Testis (tissue), 2 donors: ENCODE measurements at regions not wholly inside any gene's neighbourhood (a gene's known extent, or its start where the extent isn't known, plus 50 kb on each side); places are given as distances from the start of the nearest gene placed in this dataset.
A peak's percentile ranks its signal among the peaks of the same experiment; 100 is the strongest.

ENCODE experiments used
- DNase-seq: peaks from one replicate; pipeline ENCODE4 v3.0.0-alpha.2; 2019
- H3K27ac ChIP-seq, 2 donors: fragments of 200-600 bp; sonication (generic); one replicate each; pipeline ENCODE4 v1.5.1; 2019
- H3K27me3 ChIP-seq: fragments of 200-600 bp; sonication (generic); one replicate; pipeline ENCODE4 v1.5.1; 2019
- H3K36me3 ChIP-seq: fragments of 200-600 bp; sonication (generic); one replicate; pipeline ENCODE4 v1.5.1; 2017; ENCODE audit warnings: low read depth; ENCODE audit errors: missing control alignments
- H3K4me1 ChIP-seq: fragments of 200-600 bp; sonication (generic); one replicate; pipeline ENCODE4 v1.5.1; 2019
- H3K4me3 ChIP-seq, 2 donors: fragments of 200-600 bp; sonication (generic); one replicate each; pipeline ENCODE4 v1.5.1; 2017 to 2019
- H3K9me3 ChIP-seq: fragments of 200-600 bp; sonication (generic); one replicate; pipeline ENCODE4 v1.5.1; 2017
- POLR2A ChIP-seq: fragments of 450-650 bp; IDR thresholded peaks from one replicate; pipeline ENCODE4 v1.6.1; 2017; ENCODE audit warnings: antibody characterized with exemption, mild to moderate bottlenecking, moderate library complexity
- WGBS, 2 donors: methylation state at CpG; one replicate each; pipeline ENCODE4 v1.1.5; 2018; 5-methylcytosine and 5-hydroxymethylcytosine counted together
- intact Hi-C: fragments of 100-400 bp; cut with DNase I; formaldehyde crosslinking; loops from one replicate; pipeline ENCODE4 v1.15.1; 2023; ENCODE audit warnings: low total_unique reads
- TF ChIP-seq, protein P1 (sequence below), 3 experiments: fragments of 450-650 bp in 2 of 3; fragments of 200-600 bp in 1 of 3; sonication (generic) in 1 of 3; IDR thresholded peaks; one replicate each; pipeline ENCODE4 v1.5.1; 2016 to 2019; ENCODE audit warnings: antibody characterized with exemption in 3 of 3, mild to moderate bottlenecking in 2 of 3, moderate library complexity in 1 of 3

DNA sequence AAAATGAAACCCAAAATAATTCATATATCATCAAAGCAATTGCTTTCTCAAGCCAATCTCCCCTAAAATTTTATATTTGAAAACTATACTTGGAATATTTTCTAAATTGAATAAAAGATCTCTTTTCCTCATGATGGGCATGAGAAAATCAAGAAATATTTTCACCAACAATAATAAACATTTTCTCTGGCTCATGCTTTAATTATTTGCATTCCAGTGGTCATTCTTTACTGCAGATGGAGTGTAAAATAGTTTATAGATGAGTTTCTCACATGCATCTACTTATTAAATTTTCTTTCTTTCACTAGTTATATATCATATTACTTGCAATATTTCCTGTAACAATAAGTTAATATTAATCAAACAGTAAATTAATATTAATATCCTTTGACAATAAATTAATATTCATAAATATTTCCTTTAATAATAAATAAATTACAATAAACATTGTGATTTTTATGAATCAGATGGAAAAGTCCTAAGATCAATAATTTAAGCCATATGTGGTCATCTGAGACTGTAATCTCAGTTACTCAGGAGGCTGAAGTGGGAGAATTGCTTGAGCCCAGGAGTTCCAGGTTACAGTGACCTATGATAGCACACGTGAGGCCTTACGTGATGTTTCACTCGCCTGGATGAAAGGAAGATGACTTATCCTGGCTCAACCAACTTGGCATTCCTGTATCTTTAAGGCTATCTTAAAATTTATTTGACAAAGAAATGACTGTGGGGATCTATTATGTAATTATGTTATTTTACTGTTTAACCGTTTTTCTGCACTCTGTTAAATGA, 958.8 kb downstream of the ZPLD1 start:
- no peaks in the 10 kb centered on the region for H3K9me3 ChIP-seq
- no peak overlapping the region for H3K27ac ChIP-seq
- WGBS, 2 donors: 42 to 59% methylated on average over 4 of the region's 4 CpGs
- H3K4me1 ChIP-seq: no peaks in the 10 kb centered on the region
- no peak for DNase-seq
- intact Hi-C loops: no loop called here
- no peak for TF ChIP-seq POLR2A
- TF ChIP-seq, protein P1, sequence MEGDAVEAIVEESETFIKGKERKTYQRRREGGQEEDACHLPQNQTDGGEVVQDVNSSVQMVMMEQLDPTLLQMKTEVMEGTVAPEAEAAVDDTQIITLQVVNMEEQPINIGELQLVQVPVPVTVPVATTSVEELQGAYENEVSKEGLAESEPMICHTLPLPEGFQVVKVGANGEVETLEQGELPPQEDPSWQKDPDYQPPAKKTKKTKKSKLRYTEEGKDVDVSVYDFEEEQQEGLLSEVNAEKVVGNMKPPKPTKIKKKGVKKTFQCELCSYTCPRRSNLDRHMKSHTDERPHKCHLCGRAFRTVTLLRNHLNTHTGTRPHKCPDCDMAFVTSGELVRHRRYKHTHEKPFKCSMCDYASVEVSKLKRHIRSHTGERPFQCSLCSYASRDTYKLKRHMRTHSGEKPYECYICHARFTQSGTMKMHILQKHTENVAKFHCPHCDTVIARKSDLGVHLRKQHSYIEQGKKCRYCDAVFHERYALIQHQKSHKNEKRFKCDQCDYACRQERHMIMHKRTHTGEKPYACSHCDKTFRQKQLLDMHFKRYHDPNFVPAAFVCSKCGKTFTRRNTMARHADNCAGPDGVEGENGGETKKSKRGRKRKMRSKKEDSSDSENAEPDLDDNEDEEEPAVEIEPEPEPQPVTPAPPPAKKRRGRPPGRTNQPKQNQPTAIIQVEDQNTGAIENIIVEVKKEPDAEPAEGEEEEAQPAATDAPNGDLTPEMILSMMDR (IDR thresholded peaks at IDR 0.05): no peak
- H3K27me3 ChIP-seq: no peaks in the 10 kb centered on the region
- H3K4me3 ChIP-seq: no peak overlapping the region
- H3K36me3 ChIP-seq: no peaks in the 10 kb centered on the region

DNA sequence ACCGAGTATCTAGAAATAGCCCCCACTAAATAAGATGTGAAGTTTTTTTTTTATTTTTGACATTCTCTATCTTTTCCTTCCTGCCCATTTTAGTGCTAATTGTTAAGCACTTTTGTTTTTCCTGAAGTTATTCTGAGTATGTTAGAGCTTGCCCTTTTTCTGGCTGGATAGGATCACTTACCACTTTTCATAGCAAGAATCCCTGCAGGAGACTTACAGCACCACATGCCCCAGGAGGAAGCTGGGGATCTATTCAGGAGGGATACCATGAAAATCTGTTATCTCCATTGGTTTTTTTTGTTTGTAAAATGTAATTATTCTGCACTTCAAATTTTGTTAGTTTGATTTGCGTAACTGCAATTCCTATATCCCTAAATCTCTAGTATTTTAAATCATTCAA, 968.4 kb downstream of the ZPLD1 start:
- DNase-seq: no peak
- Histone ChIP-seq H3K9me3 (no peaks in the 10 kb centered on the region), H3K27me3 (no peaks in the 10 kb centered on the region), H3K27ac (no peak overlapping the region), H3K4me3 (no peak overlapping the region), H3K36me3 (no peaks in the 10 kb centered on the region), H3K4me1 (no peaks in the 10 kb centered on the region)
- TF ChIP-seq POLR2A: no peak
- TF ChIP-seq, protein P1 (IDR thresholded peaks at IDR 0.05): no peak
- intact Hi-C loops: no loop called here
- 86 to 93% methylated on average over 2 of the region's 2 CpGs for WGBS, 2 donors

DNA sequence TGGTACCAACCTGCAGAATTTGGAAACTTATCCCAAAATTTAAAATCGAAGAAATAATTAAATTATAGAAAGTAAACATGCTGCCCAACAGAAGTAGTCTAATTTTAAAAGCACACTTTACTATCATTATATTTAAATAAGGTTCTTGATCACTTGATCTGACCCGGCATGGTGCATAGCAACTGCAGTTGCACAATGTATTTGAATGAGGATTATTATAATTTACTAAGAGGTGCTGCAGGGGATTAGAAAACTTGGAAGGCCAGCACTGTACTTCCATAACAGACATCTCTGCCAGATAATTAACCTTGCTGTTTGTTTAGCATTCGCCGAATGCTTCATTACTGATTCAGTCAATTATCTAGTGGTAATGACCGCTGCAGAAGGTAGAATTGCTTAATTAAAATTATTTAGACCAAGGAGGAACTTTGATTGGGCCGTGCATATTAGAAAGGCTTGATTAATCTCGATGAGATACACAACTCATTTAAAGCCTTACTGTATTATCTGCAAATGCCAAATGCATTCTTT, 971.6 kb downstream of the ZPLD1 start:
- Histone ChIP-seq H3K4me3 (no peak overlapping the region), H3K27ac (no peak overlapping the region), H3K9me3 (no peaks in the 10 kb centered on the region), H3K36me3 (no peaks in the 10 kb centered on the region), H3K27me3 (no peaks in the 10 kb centered on the region), H3K4me1 (no peaks in the 10 kb centered on the region)
- 69 to 78% methylated on average over 7 of the region's 7 CpGs for WGBS, 2 donors
- intact Hi-C loops: no loop called here
- no peak for DNase-seq
- TF ChIP-seq, protein P1 (IDR thresholded peaks at IDR 0.05): no peak
- no peak for TF ChIP-seq POLR2A

DNA sequence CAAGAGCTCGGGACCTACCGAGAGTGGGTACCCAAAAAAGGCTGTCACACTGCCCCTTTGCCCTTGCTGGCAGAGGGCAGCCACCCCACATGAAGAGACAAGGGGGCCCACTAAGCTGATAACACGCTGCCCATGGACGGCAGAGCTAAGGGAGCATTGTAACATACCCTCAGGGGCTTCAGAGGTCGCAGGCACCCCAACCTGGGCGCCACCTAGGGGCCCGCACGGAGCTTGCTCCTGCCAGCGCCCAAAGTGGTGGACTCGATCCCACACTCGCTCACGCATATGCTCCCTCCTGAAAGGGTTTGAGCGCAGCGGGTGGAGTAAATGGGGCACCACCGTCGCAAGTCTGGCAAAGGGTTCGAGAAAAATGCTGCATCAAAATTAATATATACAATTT, 975.4 kb downstream of the ZPLD1 start:
- no peak for TF ChIP-seq POLR2A
- TF ChIP-seq, protein P1 (IDR thresholded peaks at IDR 0.05): no peak
- no peaks in the 10 kb centered on the region for H3K27me3 ChIP-seq
- DNase-seq: no peak
- no peak overlapping the region for H3K27ac ChIP-seq
- no peaks in the 10 kb centered on the region for H3K9me3 ChIP-seq
- peak overlapping the region; percentile 9 to 21 for H3K4me3 ChIP-seq
- 53 to 63% methylated on average over 17 of the region's 17 CpGs for WGBS, 2 donors
- no peaks in the 10 kb centered on the region for H3K36me3 ChIP-seq
- intact Hi-C loops: no loop called here
- H3K4me1 ChIP-seq: no peaks in the 10 kb centered on the region

DNA sequence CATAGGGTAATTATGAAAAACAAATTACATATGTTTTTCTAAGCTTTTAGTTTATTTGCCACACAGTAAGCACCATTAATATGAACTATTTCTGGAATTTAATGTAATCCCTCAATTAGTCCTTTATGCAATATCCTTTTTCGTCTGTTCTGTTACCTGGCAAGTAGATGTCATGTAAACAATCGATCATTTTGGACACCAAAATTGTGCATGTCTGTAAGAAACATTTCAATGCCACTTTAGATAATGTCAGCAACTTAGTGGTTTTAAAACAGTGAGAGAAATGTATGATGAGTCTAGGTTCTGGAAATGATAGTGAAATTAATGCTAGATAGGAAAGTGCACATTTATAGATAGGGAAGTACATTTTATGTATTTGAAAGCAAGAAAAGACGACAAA, 986.6 kb downstream of the ZPLD1 start:
- Histone ChIP-seq H3K9me3 (no peaks in the 10 kb centered on the region), H3K27me3 (no peaks in the 10 kb centered on the region), H3K4me1 (no peaks in the 10 kb centered on the region), H3K36me3 (no peaks in the 10 kb centered on the region), H3K4me3 (no peak overlapping the region), H3K27ac (no peak overlapping the region)
- 75 to 76% methylated on average over 3 of the region's 3 CpGs for WGBS, 2 donors
- intact Hi-C loops: no loop called here
- TF ChIP-seq, protein P1 (IDR thresholded peaks at IDR 0.05): no peak
- TF ChIP-seq POLR2A: no peak
- DNase-seq: no peak
